BLaER1 treated with 17β-estradiol and CSF1 and Interleukin-3, amounts not matched to agents 10 nM and 100 nM (cell line): ENCODE measurements at regions not wholly inside any gene's neighbourhood (a gene's known extent, or its start where the extent isn't known, plus 50 kb on each side); places are given as distances from the start of the nearest gene placed in this dataset.

ENCODE experiments used
- H3K27ac ChIP-seq, 11 experiments: shearing (Covaris generic); formaldehyde crosslinking; 2 replicates each; pipeline ENCODE4 v1.8.1; 2022
- H3K27me3 ChIP-seq, 11 experiments: shearing (Covaris generic); formaldehyde crosslinking; 2 replicates each; pipeline ENCODE4 v1.8.1; 2022
- H3K36me3 ChIP-seq, 11 experiments: shearing (Covaris generic); formaldehyde crosslinking; 2 replicates each; pipeline ENCODE4 v1.8.1; 2022
- H3K4me1 ChIP-seq, 10 experiments: shearing (Covaris generic); formaldehyde crosslinking; 2 replicates each; pipeline ENCODE4 v1.8.1; 2022
- H3K4me2 ChIP-seq, 11 experiments: shearing (Covaris generic); formaldehyde crosslinking; 2 replicates each; pipeline ENCODE4 v1.8.1; 2022
- H3K4me3 ChIP-seq, 10 experiments: shearing (Covaris generic); formaldehyde crosslinking; 2 replicates each; pipeline ENCODE4 v1.8.1; 2022
- H3K9ac ChIP-seq, 11 experiments: shearing (Covaris generic); formaldehyde crosslinking; 2 replicates each; pipeline ENCODE4 v1.8.1; 2022
- H3K9me3 ChIP-seq, 11 experiments: shearing (Covaris generic); formaldehyde crosslinking; replicated peaks in 1 of 11; 2 replicates each; pipeline ENCODE4 v1.8.1; 2022
- H4K20me1 ChIP-seq, 11 experiments: shearing (Covaris generic); formaldehyde crosslinking; 2 replicates each; pipeline ENCODE4 v1.8.1; 2022
- Cebpa-rat ChIP-seq, 11 experiments: shearing (Covaris generic); IDR thresholded peaks; 2 replicates each; pipeline ENCODE4 v1.8.1; 2022

DNA sequence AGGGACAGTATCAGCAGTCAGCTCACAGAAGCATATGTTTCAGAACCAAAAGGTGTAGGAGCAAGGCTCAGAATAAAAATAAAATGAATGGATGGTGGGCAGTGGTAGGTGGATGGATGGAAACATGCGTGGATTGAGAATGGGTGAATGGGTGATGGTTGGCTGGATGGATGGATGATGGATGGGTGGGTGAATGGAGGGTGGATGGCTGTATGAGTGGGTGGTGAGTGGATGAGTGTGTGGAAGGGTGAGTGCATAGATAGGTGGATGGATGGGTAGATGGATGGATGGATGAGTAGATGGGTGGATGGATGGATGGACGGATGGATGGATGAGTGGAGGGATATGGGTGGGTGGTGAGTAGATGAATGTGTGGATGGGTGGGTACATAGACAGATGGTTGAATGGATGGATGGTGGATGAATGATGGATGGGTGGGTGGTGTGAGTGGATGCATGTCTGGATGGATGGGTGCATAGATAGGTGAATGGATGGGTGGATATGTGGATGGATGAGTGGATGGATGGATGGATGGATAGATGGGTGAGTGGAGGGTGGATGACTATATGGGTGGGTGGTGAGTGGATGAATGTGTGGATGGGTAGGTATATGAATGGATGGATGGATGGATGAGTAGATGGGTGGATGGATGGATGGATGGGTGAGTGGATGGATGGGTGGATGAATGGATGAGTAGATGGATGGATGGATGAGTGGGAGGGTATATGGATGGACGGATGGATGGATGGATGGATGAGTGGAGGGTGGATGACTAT, 164.2 kb downstream of the C9orf50 start:
- Histone ChIP-seq H3K4me2 (peak overlapping the region in 7 of 11 experiments; percentile 39 to 96 (median 84); a peak in 6 of 22 replicates), H3K4me1 (peaks cover 43 to 66% (median 57%) of the 10 kb centered on the region in 10 experiments), H3K4me3 (no peak overlapping the region), H3K9ac (0 out of 22 replicates have a peak overlapping the region, but pooled peaks of 1 of the 11 experiments have one; percentile 27), H3K36me3 (no peaks in the 10 kb centered on the region), H3K9me3 (no peaks in the 10 kb centered on the region), H4K20me1 (no peaks in the 10 kb centered on the region), H3K27ac (no peak overlapping the region; a peak in 1 of 22 replicates), H3K27me3 (no peaks in the 10 kb centered on the region)
- TF ChIP-seq Cebpa-rat (IDR thresholded peaks at IDR 0.05) = no peak

DNA sequence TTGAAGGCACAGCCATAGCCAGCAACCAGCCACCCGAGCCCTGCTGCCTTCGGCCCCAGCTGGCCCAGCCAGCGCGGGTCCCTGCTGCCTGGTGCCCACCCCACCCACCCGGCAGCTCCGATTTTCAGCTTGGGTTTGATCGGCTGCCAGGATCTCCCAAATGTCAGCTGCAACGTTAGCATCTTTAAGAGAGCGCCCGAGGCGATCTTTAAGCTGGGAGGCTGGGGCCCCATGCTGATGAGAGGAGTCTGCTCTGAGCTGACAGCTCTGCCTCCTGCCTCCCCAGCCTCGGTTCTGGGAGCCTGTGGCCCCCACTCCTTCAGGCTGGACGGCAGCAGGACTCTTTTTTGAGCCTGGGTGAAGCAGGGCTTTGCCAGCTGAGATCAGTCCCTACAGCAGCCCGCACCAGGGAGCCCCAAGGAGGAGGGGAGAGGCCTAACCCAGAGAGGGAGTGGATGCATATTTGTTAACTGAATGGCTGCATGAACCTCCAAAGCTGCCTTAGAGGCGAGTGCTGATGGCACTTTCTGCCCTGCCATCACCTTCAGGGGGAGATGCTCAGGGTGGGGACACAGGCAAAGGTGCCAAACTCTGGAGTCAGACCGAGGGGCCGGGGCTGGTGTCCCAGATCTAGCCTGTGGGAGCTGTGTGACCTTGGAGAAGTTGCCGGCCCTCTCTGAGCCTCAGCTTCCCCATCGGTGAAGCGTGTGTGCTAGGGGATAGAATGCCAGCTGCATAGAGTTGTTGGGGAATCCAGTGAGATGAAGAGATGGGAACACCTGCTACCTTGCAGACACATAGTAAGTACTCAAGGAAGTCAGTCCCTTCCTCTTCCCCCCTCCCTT, 165.5 kb downstream of the C9orf50 start:
- Histone ChIP-seq H3K9ac (0 out of 22 replicates have a peak overlapping the region, but pooled peaks of 2 of the 11 experiments have one; percentile 13 to 41), H3K27ac (no peak overlapping the region), H3K36me3 (no peaks in the 10 kb centered on the region), H3K9me3 (no peaks in the 10 kb centered on the region), H3K27me3 (no peaks in the 10 kb centered on the region), H3K4me3 (no peak overlapping the region), H4K20me1 (no peaks in the 10 kb centered on the region), H3K4me1 (peaks cover 42 to 67% (median 60%) of the 10 kb centered on the region in 10 experiments), H3K4me2 (peak overlapping the region in 7 of 11 experiments; percentile 12 to 53 (median 39); a peak in 11 of 22 replicates)
- no peak for TF ChIP-seq Cebpa-rat (IDR thresholded peaks at IDR 0.05)

DNA sequence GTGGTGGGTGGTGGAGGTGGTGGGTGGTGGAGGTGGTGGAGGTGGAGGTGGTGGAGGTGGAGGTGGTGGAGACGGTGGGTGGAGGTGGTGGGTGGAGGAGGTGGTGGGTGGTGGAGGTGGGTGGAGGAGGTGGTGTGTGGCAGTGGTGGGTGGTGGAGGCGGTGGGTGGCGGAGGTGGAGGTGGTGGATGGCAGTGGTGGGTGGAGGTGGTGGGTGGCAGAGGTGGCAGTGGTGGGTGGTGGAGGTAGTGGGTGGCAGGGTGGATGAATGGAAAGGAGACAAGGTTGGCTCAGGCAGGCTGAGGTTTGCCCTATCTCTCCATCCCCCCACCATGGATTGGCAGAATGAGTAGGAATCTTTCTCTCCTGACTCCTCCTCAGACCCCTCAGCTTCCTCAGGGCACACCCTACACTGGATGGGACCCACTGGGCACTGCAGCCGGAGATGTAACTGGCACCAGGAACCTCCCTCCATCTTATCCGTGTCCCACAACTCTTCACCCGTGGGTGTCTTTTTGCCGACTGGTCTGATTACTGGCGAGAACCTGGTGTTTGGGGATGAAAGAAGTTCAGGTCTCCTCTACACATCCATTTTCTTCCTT, 166.3 kb downstream of the C9orf50 start:
- no peak overlapping the region for H3K27ac ChIP-seq
- H3K9ac ChIP-seq = no peak overlapping the region
- H3K4me2 ChIP-seq = no peak overlapping the region
- H3K4me3 ChIP-seq = no peak overlapping the region
- H3K36me3 ChIP-seq = no peaks in the 10 kb centered on the region
- H3K4me1 ChIP-seq = peaks cover 37 to 64% (median 56%) of the 10 kb centered on the region in 10 experiments
- H3K9me3 ChIP-seq = no peaks in the 10 kb centered on the region
- H4K20me1 ChIP-seq = no peaks in the 10 kb centered on the region
- no peak for TF ChIP-seq Cebpa-rat (IDR thresholded peaks at IDR 0.05)
- no peaks in the 10 kb centered on the region for H3K27me3 ChIP-seq

DNA sequence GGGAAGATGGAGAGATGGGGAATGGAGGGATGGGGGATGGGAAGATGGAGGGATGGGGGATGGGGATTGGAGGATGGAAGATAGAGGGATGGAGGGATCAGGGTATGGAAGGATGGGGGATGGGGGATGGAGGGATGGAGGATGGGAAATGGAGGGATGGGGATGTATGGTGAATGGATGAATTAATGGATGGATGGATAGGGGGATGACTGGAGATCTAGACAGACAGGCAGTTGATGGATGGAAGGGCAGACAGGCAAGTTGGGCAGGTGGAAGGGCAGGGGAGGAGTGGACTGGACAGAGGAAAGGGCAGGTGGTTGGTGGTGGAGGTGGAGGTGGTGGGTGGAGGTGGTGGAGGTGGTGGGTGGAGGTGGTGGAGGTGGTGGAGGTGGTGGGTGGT, 167.2 kb downstream of the C9orf50 start:
- H3K9ac ChIP-seq = no peak overlapping the region
- H4K20me1 ChIP-seq = no peaks in the 10 kb centered on the region
- no peak overlapping the region for H3K4me3 ChIP-seq
- no peak overlapping the region for H3K27ac ChIP-seq
- no peak overlapping the region for H3K4me2 ChIP-seq
- H3K9me3 ChIP-seq = no peaks in the 10 kb centered on the region
- H3K4me1 ChIP-seq = peaks cover 29 to 56% (median 48%) of the 10 kb centered on the region in 10 experiments
- no peaks in the 10 kb centered on the region for H3K27me3 ChIP-seq
- no peak for TF ChIP-seq Cebpa-rat (IDR thresholded peaks at IDR 0.05)
- H3K36me3 ChIP-seq = no peaks in the 10 kb centered on the region

DNA sequence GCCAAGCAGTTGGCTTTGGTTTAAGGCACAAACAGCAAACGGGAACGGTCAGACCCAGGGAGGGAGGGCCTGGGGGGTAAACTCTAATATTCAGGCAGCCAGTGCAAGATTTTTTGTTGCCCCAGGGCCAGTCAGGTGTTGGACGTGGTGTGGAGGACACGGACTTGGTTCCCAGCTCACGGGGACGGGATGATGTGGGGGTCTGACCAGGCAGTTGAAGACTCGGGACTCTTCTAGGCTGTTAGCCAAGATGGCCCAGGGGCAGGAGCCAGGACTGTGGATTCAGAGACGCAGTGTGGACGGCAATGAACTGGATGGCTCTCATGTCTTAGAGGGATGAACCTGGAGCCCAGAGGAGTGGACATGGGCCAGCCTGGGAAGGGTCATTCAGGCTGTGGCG, 169.2 kb downstream of the C9orf50 start:
- peaks cover 15 to 43% (median 37%) of the 10 kb centered on the region in 10 experiments for H3K4me1 ChIP-seq
- no peaks in the 10 kb centered on the region for H4K20me1 ChIP-seq
- peak overlapping the region in 4 of 11 experiments; percentile 37 to 64 (median 55); a peak in 5 of 22 replicates for H3K27ac ChIP-seq
- no peak for TF ChIP-seq Cebpa-rat (IDR thresholded peaks at IDR 0.05)
- peak overlapping the region; percentile 60 to 86 (median 77); a peak in 21 of 22 replicates for H3K4me2 ChIP-seq
- no peaks in the 10 kb centered on the region for H3K27me3 ChIP-seq
- peak overlapping the region in 8 of 11 experiments; percentile 6 to 58 (median 44); a peak in 8 of 22 replicates for H3K9ac ChIP-seq
- peaks cover 3 to 8% (median 6%) of the 10 kb centered on the region in 11 experiments for H3K9me3 ChIP-seq
- no peak overlapping the region for H3K4me3 ChIP-seq
- H3K36me3 ChIP-seq = no peaks in the 10 kb centered on the region

DNA sequence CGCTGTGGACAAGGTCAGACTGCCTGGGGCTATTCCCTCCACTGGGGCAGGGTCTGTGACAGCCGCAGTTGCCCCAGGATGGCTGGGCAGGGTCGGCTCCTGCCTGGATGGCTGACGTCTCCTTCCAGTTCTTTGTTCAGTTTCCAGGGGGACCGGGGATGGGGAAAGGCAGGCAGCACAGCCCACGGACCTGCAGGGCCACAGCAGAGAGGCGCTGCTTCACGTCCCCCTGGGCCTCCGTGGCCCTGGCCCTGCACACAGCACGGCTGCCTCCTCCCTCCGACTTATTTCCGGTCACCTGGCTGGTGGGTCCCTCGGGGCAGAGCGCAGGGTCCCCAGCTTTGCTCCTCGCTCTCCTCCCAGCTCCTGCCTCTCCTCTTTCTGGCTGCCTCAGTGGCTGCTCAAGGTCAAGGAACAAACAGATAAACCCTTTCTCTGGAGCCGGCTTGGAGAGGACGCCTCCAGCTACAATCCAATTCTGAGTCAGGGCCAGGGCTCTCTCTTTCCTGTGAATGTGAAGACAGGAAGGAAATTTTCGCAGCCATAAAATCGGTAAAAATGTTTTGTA, 169.7 kb downstream of the C9orf50 start:
- Histone ChIP-seq H3K4me1 (peaks cover 13 to 40% (median 35%) of the 10 kb centered on the region in 10 experiments), H3K36me3 (no peaks in the 10 kb centered on the region), H3K4me2 (peak overlapping the region; percentile 60 to 86 (median 77)), H3K9ac (peak overlapping the region in 10 of 11 experiments; percentile 6 to 58 (median 36); a peak in 12 of 22 replicates), H3K4me3 (no peak overlapping the region), H3K27ac (peak overlapping the region; percentile 4 to 64 (median 37); a peak in 15 of 22 replicates), H3K27me3 (no peaks in the 10 kb centered on the region), H3K9me3 (peaks cover 8 to 12% (median 11%) of the 10 kb centered on the region in 11 experiments), H4K20me1 (no peaks in the 10 kb centered on the region)
- no peak for TF ChIP-seq Cebpa-rat (IDR thresholded peaks at IDR 0.05)

DNA sequence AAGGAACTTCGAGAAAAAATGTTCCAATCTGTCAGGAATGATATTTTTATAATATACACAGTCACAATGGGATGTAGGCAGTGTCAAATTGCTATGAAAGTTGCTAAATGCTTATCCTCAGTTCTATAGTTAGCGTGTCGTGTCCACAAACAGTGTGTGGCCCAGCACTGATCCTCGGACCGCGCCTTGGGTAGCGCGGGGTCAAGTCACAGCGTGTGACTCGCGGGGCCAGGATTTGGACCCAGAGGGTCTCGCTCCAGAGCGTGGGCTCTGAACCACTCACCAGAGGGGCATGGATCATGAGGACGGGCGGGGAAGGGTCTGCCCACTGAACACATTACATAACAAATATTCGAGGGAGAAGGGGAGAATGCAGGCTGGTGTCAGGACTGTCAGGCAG, 171.8 kb downstream of the C9orf50 start:
- H3K4me1 ChIP-seq = peaks cover 13 to 40% (median 32%) of the 10 kb centered on the region in 10 experiments
- TF ChIP-seq Cebpa-rat (IDR thresholded peaks at IDR 0.05) = no peak
- H3K4me3 ChIP-seq = no peak overlapping the region
- H3K9ac ChIP-seq = no peak overlapping the region
- no peaks in the 10 kb centered on the region for H3K27me3 ChIP-seq
- H4K20me1 ChIP-seq = no peaks in the 10 kb centered on the region
- peaks cover 18 to 25% (median 23%) of the 10 kb centered on the region in 11 experiments for H3K9me3 ChIP-seq
- no peaks in the 10 kb centered on the region for H3K36me3 ChIP-seq
- H3K27ac ChIP-seq = no peak overlapping the region
- no peak overlapping the region for H3K4me2 ChIP-seq

DNA sequence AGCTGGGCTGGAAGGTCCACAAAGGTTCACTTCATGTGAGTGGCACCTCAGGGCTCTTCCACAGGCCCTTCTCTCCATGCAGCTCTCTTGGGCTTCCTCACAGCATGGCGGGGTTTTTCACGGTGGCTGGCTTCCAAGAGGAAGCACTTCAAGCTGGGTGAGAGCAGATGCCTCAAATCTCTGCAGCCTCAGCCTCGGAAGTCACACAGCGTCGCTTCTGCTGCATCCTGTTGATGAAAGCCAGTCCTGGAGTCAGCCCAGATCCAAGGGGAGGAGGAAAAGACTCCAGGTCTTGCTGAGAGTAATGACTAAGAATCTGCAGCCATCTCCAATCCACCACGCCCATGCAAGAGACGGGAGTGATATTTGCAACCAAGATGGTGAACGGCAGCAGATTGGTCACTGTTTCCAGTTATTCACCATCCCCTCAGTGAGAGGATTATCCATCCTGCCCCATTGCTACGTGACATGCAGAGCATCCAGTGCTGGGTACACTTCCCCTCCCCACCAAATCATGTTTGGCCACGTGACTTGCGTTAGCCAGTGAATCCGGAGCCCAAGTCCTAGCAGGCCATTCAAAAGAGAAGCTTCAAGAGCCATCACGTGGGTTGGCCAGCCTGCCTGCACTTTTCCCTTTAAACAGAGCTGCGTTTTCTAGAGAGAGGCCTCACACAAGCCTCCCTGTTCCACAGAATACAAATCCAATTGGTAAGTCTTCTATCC, 173.9 kb downstream of the C9orf50 start:
- no peak for TF ChIP-seq Cebpa-rat (IDR thresholded peaks at IDR 0.05)
- H3K27me3 ChIP-seq = peaks cover 0 to 3% (median 0%) of the 10 kb centered on the region in 11 experiments; a peak in 1 of 22 replicates
- peaks cover 18 to 25% (median 23%) of the 10 kb centered on the region in 11 experiments for H3K9me3 ChIP-seq
- no peaks in the 10 kb centered on the region for H4K20me1 ChIP-seq
- no peaks in the 10 kb centered on the region for H3K36me3 ChIP-seq
- peak overlapping the region in 4 of 11 experiments; percentile 3 to 33 (median 16); a peak in 6 of 22 replicates for H3K4me2 ChIP-seq
- no peak overlapping the region for H3K9ac ChIP-seq
- H3K27ac ChIP-seq = no peak overlapping the region
- H3K4me3 ChIP-seq = no peak overlapping the region
- H3K4me1 ChIP-seq = peaks cover 14 to 51% (median 37%) of the 10 kb centered on the region in 10 experiments
